GM18907 (cell line): ENCODE measurements at regions not wholly inside any gene's neighbourhood (a gene's known extent, or its start where the extent isn't known, plus 50 kb on each side); places are given as distances from the start of the nearest gene placed in this dataset.

Experiments used
- ATAC-seq: cut with Tn5 transposase; IDR thresholded peaks from one replicate; pipeline ENCODE4 v1.9.1; 2021; ENCODE audit warnings: mild to moderate bottlenecking, moderate library complexity; ENCODE audit not compliant: unreplicated experiment

DNA sequence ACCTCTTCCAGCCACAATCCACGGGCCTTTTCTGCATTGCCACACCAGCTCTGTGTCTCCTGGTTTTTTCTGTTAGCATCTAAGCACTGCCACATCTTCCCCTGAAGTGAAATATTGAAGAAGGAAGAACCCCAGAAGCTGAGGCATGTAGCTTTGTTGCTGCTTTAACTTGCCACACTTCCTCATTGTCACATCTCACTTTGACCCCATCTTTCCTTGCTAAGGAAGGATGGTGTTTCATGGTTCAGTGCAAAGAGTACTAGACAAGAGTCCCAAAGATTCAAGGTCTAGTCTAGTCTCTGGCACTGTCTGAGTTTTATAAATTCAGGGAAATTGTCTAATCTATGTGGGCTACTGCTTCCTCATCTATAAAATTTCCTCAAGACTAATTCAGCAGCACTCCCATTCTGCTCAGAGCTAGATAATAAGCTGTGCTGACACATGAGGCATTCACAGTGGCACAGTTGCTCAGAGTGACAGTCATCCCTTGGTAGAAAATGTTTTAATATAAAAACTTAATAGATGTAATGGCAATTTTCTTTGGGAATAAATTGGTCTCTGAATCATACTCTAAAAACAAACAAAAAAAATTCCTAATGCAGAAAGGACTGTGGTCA, 483.0 kb upstream of the ID2 start:
- ATAC-seq, result no peak

DNA sequence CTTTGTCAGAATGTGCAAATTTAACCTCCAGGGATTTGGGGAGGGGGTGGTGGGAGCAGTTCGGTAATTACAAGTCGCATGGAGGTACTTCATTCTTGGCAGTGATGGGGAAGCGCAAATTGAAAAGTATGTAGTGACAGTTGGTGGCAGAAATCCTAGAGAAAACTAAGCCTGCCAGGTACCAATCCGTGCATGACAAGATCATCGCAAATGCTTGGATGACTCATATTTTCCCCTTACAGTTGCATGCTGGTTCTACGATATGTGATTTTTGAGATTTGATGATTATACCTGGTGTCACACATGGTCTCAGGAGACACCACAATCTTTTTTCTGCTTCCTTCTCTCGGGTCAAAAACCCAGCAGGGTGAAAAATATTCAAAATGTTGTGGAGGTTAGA, 479.7 kb upstream of the ID2 start:
- ATAC-seq, result peak; percentile 91

DNA sequence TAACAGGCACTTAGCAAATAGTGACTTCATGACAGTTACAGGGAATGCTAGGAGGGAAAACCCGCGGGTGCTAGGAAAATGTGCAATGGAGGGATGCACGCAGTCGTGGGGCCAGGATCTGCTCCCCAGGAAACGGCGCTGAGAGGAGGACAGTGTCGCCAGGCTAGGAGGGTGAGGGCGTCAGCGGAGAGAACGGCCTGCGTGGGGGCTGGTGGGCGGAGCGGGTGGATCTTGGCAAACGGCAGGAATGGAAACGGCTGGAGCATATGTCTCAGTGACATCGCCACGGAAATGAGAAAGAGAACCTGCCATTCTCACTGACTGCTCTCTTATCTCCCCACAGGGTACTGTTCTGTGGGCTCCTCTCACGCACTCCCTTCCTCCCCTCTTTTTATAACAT, 478.5 kb upstream of the ID2 start:
- ATAC-seq, result no peak

DNA sequence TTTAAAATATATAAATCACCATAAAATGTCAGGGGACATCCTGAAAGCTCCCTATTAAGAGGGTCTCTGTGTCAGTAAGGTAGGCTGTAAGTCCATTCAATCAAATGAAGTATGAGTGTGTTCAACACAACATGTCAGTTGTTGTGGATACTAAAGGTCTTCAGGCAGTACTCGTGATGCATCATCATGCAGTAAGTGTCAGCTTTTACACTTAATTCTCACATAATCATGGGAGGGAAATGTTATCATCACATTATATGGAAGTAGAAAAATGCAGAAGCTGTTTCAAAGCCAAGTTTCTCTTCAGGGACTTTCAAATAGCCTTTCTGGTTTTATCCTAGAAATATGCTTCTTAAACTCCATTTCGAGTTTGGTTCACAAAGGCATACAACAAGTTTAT, 477.1 kb upstream of the ID2 start:
- ATAC-seq, result no peak

DNA sequence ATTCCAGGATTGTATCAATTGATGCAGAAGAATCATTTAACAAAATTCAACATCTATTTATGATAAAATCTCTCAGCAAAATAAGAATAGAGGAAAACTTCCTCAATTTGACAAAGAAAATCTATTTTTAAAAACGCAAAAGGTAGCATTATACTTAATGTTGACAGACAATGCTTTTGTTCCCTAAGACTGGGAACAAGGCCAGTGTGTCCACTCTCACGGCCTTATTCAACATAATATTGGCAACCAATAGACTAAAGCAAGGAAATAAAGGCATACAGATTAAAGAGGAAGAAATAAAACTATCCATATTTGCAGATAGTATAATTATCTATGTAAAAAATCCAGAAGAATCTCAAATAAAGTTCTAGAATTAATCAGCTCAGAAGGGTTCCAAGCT, 472.4 kb upstream of the ID2 start:
- ATAC-seq, result no peak

DNA sequence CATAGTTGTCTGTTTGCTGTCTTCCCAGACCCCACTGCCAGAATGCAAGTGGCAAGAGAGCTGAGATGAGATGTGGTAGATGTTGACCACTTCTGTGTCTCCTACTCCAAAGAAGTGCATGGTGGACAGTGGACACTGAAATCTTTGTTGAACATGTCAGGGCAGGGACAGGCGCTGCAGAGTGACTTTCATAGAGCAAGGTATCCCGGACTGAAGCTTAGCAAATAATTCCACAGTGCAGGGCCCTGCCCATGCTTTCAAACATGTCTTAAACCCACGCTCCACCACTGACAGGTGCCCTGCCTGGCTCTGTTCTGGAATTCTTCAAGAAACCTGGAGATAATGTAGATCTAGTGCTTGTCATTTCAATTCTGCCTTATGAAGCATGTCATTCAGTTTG, 470.5 kb upstream of the ID2 start:
- ATAC-seq, result no peak

DNA sequence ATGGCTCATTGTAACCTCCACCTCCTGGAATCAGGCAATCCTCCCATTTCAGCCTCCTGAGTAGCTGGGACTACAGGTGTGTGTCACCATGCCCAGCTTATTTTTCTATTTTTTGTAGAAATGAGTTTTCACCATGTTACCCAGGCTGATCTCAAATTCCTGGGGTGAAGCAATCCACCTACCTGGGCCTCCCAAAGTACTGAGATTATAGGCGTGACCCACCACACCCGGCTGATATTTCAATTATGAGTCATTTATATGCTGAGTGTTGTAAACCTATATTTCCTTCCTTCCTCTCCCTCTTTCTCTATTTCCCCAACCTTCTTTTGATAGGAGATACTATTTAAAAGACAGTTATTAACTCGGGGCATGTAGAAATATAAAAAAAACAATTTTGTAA, 469.6 kb upstream of the ID2 start:
- no peak for ATAC-seq

DNA sequence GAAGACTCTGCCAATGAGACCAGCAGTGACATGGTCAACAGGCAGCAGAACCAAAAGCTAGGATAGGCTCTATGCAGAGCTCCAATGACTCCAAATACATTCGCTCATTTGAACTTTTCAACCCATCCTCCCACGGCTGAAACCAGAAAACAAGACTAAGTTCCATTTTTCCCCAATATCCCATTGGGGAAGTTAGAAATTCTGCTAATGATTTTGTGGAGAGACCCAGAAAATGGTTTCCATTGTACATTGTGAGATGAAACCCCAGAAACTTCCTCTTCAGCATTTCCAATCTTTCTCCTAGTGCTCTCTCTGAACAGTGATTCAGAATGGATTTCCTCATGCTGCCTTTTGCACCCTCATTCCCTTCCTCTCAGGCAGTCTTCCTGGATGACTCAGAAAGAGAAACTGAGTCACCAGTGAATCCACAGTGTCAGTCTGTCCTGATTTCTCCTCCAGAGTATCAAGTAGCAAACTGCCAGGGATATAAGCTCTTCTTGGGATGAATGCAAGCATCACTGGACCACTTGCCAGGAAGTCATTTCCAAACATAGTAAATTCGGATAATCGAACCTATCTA, 467.7 kb upstream of the ID2 start:
- ATAC-seq, result no peak

DNA sequence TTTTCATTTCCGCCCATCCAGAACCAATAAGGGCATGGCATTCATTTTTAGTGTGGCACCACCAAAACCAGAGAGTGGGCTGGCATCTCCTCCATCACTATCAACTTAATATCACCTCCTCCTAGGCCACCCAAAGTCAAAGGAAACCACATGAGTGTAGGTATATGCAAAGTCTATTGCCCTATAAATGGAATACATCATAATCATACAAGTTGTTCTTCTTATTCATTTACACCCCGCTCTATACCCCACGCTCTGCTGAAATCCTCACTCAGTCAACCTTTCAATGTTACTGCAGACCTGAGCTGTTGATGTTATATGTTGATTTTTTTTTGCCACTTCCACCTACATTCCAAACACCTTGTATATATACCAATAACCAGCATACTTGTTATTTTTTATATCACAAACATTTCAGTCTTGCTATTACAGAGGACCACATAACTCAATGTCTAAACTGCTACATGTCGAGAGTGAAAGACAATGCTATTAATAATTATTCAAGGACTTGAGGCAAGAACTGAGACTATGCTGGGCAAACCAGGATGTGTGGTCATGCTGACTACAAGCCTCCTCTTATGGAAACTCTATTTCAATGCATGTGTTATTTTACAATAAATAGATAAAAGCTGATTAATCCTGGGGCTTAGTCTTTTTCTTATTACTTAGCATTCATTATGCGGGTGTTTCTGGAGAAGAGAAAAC, 466.5 kb upstream of the ID2 start:
- peak; percentile 95 for ATAC-seq

DNA sequence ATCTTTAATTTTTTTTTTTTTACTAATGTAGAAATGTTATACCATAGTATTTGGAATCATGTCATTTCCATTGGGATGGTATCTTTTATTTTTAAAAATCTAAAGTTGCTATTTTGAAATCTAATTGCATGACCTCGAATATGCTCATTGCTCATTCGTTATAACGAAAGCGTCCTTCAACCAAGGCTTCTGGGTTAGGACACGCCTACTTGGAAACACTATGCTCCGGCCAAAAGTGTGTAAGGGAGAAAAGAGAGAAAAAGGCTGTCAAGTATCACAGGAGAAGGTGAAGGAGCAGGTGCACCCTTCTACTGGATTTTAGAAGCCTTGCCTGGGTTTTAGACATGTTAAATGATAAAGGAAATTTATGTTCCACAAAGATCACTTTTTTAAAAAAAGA, 465.9 kb upstream of the ID2 start:
- ATAC-seq, result no peak

DNA sequence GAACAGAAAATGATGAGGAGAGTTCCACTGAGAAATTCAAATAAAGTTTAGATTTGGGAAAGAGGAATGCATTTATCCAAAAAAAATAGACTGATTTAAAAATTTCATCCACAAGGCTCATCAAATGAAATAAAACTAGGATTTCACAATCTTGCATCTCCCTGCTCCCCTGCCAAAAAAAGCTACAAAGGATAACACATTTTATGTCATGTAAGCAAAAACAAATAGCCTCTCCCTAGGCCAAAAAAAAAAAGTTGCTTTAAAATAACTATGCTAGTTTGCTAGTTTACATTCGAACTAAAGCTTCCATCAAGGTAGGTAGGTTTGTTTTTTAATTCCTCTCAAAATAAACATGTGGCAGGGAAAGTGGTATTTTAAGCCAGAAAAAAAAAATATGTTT, 465.5 kb upstream of the ID2 start:
- ATAC-seq, result no peak

DNA sequence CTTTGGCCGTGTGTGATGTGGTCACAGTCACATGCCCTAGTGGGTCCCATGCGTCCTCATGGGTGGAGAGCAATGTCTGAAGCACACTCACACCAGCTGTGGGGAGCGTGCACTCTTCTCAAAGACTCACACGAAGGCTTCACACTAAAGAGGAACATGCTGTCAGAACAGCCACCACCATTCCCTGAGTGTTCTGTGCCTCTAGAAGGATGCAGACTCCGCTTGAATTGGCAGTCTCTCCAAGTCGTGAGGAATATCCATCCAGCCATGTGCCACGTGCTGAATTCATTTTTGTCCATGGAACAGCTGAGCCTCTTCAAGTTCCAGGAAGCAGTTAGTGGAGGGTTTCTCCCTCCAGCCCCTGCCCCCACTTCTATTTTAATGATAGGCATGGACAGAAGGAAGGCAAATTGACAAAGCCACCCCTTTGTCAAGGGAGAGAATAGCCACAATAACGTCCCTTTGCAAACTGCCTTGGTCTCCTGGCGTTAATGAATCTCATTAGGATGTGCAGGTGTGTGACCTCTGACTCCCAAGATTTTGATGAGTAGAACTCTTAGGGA, 464.3 kb upstream of the ID2 start:
- ATAC-seq, result no peak

DNA sequence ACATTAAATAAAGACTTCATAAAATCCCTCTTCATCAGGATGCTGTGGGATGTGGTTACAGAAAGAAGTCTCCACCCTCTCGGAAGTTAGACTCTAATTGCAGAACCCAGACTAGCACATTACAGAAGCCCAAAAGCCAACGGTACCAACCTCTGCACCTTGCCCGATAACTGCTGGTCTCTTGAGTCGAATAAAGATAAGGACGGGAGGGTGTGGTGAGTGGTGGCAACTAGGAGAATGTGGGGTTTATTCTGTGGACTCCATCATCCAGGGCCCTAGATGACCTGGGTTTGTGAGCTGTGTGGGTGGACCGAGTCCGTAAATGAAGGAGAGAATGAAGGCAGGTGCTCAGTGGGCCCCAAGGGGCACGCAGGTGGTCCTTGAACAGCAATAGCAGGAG, 462.8 kb upstream of the ID2 start:
- no peak for ATAC-seq

DNA sequence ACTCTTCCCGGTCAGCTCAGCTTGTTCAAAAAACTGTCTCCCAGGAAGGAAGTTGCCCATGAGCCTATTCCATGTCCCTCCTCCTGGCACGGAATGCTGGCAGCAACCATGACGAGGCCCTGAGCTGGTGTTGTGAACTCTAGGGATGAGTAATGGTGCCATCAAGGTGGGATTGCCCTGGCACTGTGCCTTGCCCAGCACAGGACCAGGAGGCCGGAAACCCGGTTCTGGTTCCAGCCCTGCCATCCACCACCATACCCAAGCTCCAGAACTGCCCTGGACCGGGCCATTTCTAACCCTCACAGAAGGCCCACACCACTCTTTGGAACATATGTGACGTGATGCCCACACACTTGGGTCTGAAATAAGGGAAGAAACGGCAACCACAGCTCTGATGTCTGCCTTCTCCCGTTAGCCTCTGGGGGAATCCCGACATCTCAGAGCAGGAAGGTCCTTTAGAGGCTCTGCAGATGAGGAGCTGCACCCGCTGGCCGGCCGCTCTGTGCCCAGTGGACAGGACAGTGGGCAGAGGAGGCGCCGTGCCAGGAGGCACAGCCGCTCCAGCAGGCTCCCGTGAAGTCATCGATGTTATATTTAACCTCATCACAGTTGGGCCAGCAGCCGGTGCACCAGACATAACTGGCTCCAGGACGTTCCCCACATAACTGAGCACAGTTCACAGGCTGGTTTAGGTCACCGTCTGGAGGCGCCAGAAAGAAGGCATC, 462.1 kb upstream of the ID2 start:
- no peak for ATAC-seq

DNA sequence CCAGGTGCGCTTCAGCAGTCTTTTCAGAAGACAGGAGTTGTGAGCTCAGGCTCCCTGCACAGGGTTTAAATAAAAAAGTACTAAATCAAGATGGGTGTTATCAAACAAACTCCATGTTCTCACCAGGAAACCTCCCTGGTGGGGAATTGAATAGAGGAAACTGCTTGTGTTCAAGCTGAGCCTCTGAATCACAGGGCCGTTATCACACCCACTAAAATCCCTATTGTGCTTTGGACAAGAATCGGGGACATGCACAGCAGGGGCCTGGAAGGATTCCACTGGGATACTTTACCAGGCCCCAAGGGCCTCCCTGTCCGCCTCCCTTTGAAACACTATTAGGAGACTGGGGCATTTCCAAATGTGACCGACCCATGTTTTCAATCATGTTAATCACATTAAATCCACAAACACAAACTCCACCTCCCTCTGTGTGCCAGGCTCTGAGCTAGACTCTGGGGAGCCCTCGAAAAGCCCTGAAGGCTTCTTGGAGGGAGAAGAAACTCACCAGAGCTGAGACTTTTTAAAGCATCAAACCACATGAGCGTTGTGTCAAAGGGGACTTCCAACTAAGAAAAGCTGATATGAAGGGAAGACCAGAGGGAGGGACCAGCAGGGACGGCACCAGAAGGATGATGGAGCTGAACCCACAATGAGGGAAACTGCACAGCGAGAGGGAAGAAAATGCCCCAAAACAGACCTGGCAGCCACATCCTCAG, 458.7 kb upstream of the ID2 start:
- ATAC-seq, result no peak

DNA sequence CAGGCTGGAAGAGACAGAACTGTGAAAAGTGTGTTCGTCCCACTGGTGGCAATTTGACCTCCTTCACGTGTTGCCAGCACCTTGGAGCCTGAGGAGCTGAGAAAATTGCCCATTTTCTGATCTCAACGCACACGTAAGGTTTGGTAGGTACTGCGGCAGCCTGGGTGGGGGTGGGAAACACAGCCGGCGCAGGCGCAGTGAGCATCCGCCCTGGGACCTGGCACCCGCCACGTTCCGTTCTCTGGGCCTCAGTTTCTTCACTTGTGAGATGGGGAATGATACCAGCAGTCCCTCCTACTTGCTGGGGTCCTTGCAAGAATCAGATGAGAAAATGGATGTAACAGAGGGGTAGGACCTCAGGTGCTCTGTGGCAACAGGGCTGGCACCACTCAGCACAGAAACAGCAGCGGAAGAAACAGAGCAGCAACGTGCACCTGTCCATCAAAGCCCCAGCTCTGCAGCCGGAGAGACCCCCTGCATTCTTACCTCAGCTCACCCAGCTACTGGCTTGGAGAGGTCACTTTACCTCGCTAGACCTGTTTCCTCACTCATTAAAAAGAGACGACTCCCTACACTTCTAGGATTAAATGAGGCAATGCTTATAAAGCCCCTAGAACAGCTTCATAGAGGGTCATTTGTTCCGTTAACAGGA, 458.0 kb upstream of the ID2 start:
- no peak for ATAC-seq

DNA sequence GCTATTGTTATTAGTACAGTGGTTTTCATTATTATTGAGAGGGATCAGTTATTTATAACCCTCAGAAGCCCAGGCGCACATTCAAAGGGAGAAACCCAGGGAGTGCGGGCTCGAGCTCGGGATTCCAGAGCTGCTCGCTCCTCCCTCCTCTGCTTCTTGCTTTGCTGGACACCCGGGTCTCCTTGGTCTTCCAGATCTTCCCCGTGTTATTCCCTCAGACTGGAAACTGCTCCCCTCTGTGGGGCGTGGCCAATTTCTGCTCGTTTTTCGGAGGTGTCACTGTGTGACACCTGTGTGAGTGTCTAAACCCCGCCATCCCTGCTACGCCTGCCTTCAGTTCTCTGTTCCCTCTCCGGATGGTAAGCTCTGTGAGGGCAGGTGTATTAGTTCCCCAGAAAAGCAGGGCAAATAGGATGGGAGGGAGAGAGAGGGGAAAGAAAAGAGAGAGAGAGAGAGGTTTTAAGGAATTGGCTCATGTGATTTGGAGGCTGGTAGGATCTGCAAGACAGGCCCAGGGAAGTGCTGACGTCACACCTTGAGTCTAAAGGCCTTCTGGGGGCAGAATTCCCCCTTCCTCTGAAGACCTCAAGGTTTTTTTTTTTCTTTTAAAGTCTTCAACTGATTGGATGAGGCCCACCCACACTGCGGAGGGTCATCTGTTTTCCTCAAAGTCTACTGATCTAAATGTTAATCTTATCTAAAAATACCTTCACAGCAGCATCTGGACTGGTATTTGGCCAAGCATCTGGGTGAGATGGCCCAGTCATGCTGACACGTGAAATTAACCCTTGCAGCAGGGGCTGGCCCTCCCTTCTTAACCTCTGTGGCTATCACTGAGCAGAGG, 457.3 kb upstream of the ID2 start:
- no peak for ATAC-seq

DNA sequence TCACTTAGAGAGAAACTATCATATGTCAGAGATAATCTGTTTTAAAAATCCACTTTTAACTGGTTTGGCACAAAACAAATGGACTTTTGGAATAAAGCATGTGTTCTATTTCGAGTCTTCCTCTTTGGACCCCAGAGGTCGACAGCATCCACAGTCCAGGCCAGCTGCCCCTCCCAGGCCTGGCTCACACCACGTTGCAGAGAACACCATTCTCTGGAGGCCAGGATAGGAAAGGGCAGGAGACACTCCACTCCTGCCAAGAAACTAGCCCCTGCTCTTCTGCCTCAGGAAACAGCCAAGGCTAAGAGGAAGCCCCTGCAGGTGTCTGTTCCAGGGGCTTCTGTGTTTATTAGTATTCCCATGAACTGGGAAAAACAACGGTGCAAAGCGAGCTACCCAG, 456.6 kb upstream of the ID2 start:
- no peak for ATAC-seq

DNA sequence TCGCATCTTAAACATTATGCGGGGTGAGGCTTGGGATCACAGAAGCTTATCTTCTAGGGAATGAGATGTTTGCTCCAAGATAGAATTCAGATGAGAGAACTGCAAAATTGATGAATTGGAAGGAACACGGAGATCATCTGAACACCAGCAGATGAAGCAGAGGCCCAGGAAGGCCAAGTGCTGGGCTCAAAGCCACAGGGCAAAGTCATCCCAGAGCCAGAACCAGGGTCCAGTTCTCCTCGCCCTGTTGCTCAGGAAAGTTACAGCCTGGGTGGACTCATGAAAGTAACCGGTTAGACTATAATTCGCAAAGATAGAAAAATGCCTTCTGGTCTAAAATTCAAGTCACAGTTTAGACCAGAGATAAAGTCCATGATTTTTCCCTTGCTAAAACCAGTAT, 456.1 kb upstream of the ID2 start:
- ATAC-seq, result no peak

DNA sequence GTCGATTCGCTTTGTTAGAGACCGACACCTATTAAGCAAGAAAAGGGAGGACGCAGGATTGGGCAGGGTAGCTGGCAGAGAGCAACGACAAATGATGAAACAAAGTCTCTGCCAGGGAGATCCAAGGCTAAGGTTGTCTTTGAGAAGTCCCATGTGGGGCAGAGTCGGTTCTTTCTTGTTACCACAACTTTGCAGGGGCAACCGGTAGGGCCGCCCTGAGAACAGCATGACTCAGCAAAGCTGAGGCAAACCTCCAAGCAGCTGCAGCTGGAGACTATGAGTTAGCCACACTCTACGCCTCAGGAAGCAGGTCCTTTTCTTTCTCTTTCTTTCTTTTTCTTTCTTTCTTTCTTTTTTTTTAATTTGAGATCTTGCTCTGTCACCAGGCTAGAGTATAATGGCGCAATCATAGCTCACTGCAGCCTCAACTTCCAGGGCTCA, 452.3 kb upstream of the ID2 start:
- peak; percentile 90 for ATAC-seq
